ENCODE measurements at regions not wholly inside any gene's neighbourhood (a gene's known extent, or its start where the extent isn't known, plus 50 kb on each side); places are given as distances from the start of the nearest gene placed in this dataset.

DNA sequence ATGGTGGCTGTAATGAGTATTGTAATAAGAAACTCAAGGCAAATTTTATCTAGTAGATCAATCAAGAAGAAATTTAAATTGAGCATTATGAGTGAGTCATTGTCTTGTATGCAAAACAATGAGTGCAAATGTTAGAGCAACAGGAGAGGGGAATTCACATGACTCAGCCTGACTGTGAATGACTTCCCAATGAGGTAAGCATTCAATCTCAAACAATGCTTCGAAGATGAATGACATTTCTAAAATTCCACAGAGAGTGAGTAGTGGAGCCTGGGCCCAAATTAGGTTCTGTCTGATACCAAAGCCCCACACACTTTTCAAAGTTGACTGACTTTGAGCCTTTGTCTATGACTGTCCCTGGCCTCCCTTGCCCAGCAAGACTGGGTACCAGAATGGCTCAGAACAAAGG is 738.0 kb downstream of the PTPRU start:
- Histone ChIP-seq H3K4me3 (no peak overlapping the region), H3K9me3 (no peaks in the 10 kb centered on the region), H3K4me1 (ENCODE audit: low read depth) (no peaks in the 10 kb centered on the region), H3K36me3 (ENCODE audit: low read depth) (no peaks in the 10 kb centered on the region)
- TF ChIP-seq, protein P1, sequence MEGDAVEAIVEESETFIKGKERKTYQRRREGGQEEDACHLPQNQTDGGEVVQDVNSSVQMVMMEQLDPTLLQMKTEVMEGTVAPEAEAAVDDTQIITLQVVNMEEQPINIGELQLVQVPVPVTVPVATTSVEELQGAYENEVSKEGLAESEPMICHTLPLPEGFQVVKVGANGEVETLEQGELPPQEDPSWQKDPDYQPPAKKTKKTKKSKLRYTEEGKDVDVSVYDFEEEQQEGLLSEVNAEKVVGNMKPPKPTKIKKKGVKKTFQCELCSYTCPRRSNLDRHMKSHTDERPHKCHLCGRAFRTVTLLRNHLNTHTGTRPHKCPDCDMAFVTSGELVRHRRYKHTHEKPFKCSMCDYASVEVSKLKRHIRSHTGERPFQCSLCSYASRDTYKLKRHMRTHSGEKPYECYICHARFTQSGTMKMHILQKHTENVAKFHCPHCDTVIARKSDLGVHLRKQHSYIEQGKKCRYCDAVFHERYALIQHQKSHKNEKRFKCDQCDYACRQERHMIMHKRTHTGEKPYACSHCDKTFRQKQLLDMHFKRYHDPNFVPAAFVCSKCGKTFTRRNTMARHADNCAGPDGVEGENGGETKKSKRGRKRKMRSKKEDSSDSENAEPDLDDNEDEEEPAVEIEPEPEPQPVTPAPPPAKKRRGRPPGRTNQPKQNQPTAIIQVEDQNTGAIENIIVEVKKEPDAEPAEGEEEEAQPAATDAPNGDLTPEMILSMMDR (IDR thresholded peaks at IDR 0.05): no peak
- intact Hi-C loops (cut with DNase I, micrococcal nuclease): no loop called here
- ATAC-seq (no peak), DNase-seq (no peak)

DNA sequence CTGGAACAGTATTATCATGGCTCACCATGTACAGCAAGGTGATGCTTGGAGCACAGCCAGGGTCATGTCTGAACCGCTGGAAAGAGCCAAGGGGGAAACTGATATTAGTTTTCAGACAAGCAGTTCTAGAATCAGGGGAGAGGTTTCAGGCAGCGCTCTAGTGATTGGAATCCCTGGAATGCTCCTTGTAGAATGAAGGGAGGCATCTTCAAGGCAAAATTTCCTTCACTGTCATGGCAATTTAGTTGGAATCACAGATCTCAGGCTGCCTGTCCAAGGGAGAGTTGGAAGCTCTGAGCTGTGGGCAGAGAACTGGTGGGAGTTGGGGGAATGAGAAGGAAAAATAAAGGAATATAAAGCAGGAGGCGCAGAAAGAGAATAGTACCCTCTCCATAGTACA is 737.1 kb downstream of the PTPRU start:
- no peaks in the 10 kb centered on the region for H3K36me3 ChIP-seq (ENCODE audit: low read depth)
- DNase-seq (no peak), ATAC-seq (no peak)
- no peaks in the 10 kb centered on the region for H3K4me1 ChIP-seq (ENCODE audit: low read depth)
- H3K4me3 ChIP-seq: no peak overlapping the region
- intact Hi-C loops (cut with DNase I, micrococcal nuclease): no loop called here
- H3K9me3 ChIP-seq: no peaks in the 10 kb centered on the region
- TF ChIP-seq, protein P1 (IDR thresholded peaks at IDR 0.05): no peak

DNA sequence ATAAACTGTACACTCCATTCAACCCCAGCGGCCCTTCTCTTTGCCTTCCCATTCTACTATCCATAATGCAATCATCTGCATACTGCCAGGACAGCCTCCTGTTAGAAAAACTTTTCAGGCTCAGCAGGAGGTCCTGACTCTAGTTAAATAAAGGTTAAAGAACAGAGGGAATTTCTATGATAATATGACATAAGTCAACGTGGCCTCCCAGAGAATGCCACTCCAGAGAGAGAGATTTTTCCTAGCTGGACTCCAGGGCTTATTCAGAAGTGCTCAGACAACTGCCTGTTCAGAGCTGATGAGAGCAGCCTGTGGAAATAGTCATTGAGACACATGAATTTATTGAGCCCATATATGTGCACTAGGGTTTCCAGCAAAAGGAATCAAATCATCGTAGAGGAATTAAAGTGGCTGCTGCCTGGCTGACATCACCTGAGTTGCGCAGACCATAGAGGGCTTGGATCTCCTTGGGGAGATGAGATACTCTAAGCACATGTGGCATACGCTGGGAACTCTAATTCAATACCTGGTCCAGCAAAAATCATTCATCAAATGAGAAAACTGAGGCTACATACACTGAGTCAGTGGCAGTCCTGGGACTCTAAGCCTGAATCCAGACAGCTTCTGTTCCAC is 736.2 kb downstream of the PTPRU start:
- H3K36me3 ChIP-seq (ENCODE audit: low read depth): no peaks in the 10 kb centered on the region
- no peak for DNase-seq
- no peak overlapping the region for H3K4me3 ChIP-seq
- no peaks in the 10 kb centered on the region for H3K9me3 ChIP-seq
- TF ChIP-seq, protein P1 (IDR thresholded peaks at IDR 0.05): no peak
- no peaks in the 10 kb centered on the region for H3K4me1 ChIP-seq (ENCODE audit: low read depth)
- intact Hi-C loops (cut with DNase I, micrococcal nuclease): no loop called here
- no peak for ATAC-seq

DNA sequence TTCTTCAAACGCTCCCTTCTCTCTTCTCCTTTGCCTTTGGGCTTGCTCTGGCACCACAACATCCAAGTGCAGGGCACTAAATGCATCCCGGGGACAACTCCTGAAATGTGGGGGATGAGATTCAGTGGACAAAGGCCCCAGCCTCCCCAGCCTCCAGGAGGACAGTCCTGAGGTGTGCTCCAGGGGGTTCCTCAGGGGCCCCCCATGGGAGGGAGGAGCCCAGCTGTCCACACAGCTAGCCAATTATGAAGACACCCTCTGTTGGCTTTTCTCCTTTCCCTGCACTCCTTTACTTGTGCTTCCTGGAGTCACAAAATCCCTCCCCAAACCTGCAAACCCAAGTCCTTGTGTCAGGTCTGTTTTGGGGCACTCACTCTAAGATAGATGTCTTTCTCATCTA is 735.4 kb downstream of the PTPRU start:
- H3K36me3 ChIP-seq (ENCODE audit: low read depth): no peaks in the 10 kb centered on the region
- H3K4me3 ChIP-seq: no peak overlapping the region
- intact Hi-C loops (cut with DNase I, micrococcal nuclease): no loop called here
- DNase-seq: no peak
- ATAC-seq: no peak
- no peaks in the 10 kb centered on the region for H3K4me1 ChIP-seq (ENCODE audit: low read depth)
- H3K9me3 ChIP-seq: no peaks in the 10 kb centered on the region
- TF ChIP-seq, protein P1 (IDR thresholded peaks at IDR 0.05): no peak

DNA sequence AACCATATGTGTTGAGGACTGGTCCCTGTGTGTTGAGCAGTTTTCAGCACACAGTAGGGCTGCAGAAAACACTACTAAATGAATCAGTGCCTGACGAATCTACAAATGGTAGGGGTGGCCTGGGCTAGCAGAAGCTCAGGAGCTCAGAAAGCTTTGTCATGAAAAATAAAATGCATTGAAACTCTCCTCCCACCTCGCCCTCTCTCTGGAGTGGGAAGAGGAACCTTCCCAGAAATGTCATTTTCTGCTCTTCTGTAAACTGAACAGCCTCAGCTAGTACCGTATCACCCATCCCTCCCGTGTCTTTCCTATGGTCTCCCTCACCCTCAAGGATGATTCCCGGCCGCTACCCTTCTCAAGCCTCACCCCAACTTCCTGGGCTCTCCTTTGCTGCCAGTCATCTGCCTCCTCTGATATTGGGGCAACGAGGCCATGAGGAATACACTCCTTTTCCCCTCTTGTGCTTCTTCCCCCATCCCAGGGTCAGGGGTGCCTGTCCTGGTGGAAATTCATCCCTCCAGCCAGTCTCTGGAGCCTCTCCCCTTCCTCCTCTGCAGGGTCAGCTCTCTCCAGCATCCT is 734.5 kb downstream of the PTPRU start:
- Histone ChIP-seq H3K36me3 (ENCODE audit: low read depth) (no peaks in the 10 kb centered on the region), H3K9me3 (no peaks in the 10 kb centered on the region), H3K4me3 (no peak overlapping the region), H3K4me1 (ENCODE audit: low read depth) (no peaks in the 10 kb centered on the region)
- TF ChIP-seq, protein P1 (IDR thresholded peaks at IDR 0.05): no peak
- ATAC-seq (no peak), DNase-seq (no peak)
- intact Hi-C loops (cut with DNase I, micrococcal nuclease): no loop called here

All from mucosa of descending colon (tissue), 3 donors.